ENCODE measurements at regions not wholly inside any gene's neighbourhood (a gene's known extent, or its start where the extent isn't known, plus 50 kb on each side); places are given as distances from the start of the nearest gene placed in this dataset.

DNA sequence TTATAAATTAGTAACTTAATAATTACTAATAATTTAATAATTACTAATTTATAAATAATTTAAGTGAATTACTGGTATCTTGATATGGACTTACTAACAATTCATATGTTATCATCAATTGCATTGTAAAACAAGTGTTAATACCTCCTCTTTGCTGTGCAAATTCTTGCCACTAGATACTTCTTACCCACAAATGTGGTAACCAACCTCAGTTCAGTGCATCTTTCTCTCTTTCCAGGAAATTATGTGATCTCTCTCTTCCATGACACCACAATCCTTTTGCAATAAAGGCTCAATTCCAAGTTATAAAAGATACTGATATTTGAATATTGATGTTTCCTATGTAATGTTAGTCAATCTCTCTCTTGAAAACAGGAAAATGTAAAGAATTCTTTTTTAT, 408.6 kb upstream of the MIR17HG start:
- TF ChIP-seq, protein P1, sequence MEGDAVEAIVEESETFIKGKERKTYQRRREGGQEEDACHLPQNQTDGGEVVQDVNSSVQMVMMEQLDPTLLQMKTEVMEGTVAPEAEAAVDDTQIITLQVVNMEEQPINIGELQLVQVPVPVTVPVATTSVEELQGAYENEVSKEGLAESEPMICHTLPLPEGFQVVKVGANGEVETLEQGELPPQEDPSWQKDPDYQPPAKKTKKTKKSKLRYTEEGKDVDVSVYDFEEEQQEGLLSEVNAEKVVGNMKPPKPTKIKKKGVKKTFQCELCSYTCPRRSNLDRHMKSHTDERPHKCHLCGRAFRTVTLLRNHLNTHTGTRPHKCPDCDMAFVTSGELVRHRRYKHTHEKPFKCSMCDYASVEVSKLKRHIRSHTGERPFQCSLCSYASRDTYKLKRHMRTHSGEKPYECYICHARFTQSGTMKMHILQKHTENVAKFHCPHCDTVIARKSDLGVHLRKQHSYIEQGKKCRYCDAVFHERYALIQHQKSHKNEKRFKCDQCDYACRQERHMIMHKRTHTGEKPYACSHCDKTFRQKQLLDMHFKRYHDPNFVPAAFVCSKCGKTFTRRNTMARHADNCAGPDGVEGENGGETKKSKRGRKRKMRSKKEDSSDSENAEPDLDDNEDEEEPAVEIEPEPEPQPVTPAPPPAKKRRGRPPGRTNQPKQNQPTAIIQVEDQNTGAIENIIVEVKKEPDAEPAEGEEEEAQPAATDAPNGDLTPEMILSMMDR (IDR thresholded peaks at IDR 0.05 in 2 of 3, conservative IDR thresholded peaks at IDR 0.05 in 1 of 3; ENCODE audit: borderline replicate concordance in 1 of 3, insufficient read depth in 1 of 3, low read depth in 2 of 3, low read length in 2 of 3), result no peak
- TF ChIP-seq, protein P2, sequence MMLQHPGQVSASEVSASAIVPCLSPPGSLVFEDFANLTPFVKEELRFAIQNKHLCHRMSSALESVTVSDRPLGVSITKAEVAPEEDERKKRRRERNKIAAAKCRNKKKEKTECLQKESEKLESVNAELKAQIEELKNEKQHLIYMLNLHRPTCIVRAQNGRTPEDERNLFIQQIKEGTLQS (IDR thresholded peaks at IDR 0.05), result no peak
- TF ChIP-seq POLR2AphosphoS5 (IDR thresholded peaks at IDR 0.05; ENCODE audit: low read depth, low read length) (no peak), POLR2A (IDR thresholded peaks at IDR 0.05; ENCODE audit: borderline replicate concordance, extremely low read depth, insufficient read depth, insufficient read length) (no peak)

Measured in HCT116 (cell line).